HEK293T (cell line): ENCODE measurements at regions not wholly inside any gene's neighbourhood (a gene's known extent, or its start where the extent isn't known, plus 50 kb on each side); places are given as distances from the start of the nearest gene placed in this dataset.

Experiments used
- CTBP1 ChIP-seq: fragments of 450-650 bp; IDR thresholded peaks from 2 replicates; pipeline ENCODE4 v1.6.1; 2016; ENCODE audit warnings: borderline replicate concordance
- FOXA1 ChIP-seq: fragments of 450-650 bp; IDR thresholded peaks from 2 replicates; pipeline ENCODE4 v1.6.1; 2016; ENCODE audit warnings: mild to moderate bottlenecking
- FOXK2 ChIP-seq: fragments of 450-650 bp; IDR thresholded peaks from 2 replicates; pipeline ENCODE4 v1.6.1; 2016; ENCODE audit warnings: mild to moderate bottlenecking
- FOXM1 ChIP-seq: fragments of 450-650 bp; IDR thresholded peaks from 2 replicates; pipeline ENCODE4 v1.6.1; 2017; ENCODE audit warnings: mild to moderate bottlenecking, borderline replicate concordance
- HDGF ChIP-seq: fragments of 450-650 bp; IDR thresholded peaks from 2 replicates; pipeline ENCODE4 v1.6.1; 2017; ENCODE audit warnings: antibody characterized with exemption, borderline replicate concordance
- ZNF384 ChIP-seq: fragments of 450-650 bp; IDR thresholded peaks from 2 replicates; pipeline ENCODE4 v1.6.1; 2016
- TF ChIP-seq, protein P1 (sequence below): fragments of 450-650 bp; IDR thresholded peaks from 2 replicates; pipeline ENCODE4 v1.6.1; 2016

DNA sequence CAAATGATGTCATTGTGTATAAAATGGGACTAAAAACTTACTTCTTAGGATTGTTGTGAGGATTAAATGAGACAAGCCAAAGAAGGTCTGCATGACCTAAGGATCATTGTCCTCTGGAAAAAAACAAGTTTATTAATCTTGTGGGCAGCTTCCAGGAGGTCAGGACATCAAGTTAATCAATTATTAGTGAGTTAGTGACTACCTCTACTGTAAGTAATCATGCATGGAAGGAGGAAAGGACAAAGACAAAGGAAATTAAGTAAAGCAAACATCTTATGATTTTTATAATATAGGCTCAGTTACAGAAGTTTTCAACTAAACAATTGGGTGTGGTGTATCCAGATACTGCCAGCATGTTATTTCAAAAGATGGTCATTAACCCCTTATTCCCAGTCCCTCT, 129.3 kb upstream of the TUT7 start:
- no peak for TF ChIP-seq FOXA1
- no peak for TF ChIP-seq FOXK2
- no peak for TF ChIP-seq ZNF384
- no peak for TF ChIP-seq FOXM1
- no peak for TF ChIP-seq CTBP1
- TF ChIP-seq HDGF = no peak
- TF ChIP-seq, protein P1, sequence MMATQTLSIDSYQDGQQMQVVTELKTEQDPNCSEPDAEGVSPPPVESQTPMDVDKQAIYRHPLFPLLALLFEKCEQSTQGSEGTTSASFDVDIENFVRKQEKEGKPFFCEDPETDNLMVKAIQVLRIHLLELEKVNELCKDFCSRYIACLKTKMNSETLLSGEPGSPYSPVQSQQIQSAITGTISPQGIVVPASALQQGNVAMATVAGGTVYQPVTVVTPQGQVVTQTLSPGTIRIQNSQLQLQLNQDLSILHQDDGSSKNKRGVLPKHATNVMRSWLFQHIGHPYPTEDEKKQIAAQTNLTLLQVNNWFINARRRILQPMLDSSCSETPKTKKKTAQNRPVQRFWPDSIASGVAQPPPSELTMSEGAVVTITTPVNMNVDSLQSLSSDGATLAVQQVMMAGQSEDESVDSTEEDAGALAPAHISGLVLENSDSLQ = no peak
